GM21526 (cell line): ENCODE measurements at regions not wholly inside any gene's neighbourhood (a gene's known extent, or its start where the extent isn't known, plus 50 kb on each side); places are given as distances from the start of the nearest gene placed in this dataset.
"Not testable (repeated sequence)": the region's sequence is repeated elsewhere in the genome, so short reads cannot be mapped to it uniquely, and the experiment has no call there.

Experiments used
- ATAC-seq: cut with Tn5 transposase; IDR thresholded peaks from one replicate; pipeline ENCODE4 v1.9.1; 2021; ENCODE audit warnings: moderate library complexity; ENCODE audit not compliant: unreplicated experiment, low FRiP score

DNA sequence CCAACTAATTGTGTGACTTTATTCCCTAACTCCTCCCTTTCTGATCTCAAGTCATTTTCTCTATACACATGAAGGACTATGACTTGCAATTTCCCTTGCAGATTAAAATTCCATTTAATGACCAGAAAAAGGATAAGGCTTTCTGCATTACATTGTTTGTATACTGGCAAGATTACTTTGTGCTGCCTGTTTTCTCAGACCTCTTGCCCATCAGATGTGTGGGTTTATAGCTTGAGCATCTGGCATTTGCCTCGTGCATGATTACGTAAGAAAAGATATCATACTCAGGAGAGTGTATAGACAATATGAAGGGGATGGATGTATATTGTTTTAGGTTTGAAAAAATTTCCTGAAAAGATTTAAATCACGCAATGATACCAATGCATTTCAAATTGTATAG is 593.8 kb upstream of the SLIT2 start:
- no peak for ATAC-seq

DNA sequence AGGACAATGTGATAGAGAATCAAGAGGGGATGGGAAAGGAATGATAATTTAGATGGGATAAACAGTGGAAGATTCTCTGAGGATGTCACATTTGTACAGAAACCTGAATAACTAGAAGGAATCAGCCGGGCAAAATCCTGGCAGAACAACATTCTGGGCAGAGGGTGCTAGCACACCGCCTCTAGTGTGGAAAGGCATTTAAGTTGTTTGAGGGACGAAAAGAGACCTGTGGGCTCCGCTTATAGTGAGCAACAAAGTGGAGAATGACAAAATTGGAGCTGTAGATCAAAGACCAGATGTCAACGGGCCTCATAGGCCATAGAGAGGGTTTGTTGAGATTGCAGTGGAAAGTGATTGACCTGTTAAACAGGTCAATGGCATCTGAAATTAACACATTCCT is 596.0 kb upstream of the SLIT2 start:
- no peak for ATAC-seq

DNA sequence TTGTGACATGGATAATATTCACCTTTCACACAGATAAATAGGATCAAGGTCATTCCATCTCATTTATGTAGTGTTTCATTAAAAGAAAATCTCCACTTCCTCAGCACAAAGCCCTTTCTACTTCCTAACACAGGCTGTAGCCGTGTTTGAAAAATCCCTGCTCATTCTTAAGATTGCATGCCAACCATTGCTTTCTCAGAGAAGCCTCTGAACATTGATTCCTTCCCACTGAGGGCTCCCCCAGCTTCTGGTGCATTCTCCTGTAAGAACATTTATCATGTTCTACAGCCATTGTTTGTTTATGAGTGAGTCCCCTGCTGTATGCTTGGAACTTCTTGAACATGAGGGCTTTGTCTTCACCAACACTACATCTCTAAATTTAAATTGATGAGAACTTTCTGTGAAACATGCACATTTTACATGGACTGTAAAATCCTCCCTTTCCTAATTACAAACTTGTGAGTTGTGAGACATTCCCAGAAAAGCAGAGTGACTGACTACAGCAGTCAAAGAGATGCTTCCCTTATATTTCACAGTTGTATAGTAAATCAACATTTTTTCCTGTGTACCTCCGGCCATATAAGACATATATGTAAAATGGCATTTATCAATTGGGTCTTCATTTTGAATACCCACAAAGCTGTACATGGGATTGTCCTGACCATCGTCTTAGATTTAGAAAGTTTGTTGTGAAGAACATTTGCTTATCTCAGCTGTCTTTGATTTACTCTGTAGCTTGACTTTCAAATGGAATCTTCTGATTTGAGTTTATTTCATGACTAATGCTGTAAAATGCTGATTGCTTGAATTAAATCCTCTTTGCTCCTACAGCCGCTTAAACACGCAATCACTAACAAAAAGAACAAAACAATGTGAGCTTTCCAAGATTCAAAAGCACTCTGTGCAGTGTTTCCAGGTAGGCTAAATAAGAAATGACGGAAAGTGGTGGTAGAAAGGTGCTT is 600.5 kb upstream of the SLIT2 start:
- ATAC-seq, result no peak

DNA sequence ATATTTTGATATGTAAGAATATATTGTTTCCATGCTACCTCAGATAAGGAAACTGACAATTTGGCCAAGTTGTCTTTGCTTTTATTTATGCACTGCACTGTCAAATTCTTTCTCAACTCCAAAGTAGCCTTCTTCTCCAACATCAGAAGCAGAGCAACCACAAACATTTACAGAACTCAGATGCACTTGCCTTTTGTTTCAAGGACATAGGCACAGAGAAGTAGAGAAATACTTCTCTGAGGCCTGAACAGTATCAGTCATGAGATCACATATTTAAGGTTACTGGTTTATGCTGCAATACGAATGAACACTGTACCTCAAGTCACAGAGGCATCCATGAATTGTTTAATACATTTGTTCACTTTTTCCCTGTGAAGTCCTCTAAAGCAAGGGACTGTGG is 606.1 kb upstream of the SLIT2 start:
- no peak for ATAC-seq

DNA sequence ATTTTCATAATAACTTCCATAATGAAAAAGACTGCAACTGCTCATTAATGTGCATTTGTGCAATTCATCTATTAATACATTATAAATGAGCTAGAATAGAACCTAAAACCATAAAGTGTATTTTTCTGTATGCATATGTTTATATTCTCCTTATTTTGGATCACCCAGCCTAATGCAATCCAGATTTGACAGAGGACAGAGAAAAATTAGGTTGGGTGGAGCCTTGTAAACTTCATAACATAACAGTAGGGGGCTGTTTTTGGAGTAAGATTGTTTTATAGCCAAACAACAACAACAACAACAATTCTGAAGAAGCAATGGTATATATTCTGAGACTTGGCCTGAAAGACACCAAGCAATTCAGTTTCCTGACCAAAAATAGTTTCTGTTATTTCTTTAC is 615.3 kb upstream of the SLIT2 start:
- no peak for ATAC-seq

DNA sequence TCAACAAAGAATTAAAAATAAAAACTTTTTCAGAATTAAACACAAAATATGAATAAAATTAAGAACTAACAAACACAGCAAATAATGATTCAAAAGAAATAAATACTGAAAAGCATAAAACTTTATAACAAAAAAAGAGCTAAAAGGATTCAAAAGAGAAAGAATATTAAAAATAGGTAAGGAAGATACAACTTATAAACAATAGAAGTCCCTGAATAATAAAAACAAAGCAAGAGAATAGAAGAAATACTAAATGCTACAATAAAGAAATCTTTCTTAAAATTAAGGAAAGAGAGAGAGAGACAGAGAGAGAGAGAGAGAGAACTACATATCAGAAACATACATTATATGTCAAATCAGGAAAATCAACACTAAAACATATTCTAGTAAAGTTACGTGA is 619.9 kb upstream of the SLIT2 start:
- ATAC-seq, result no peak

DNA sequence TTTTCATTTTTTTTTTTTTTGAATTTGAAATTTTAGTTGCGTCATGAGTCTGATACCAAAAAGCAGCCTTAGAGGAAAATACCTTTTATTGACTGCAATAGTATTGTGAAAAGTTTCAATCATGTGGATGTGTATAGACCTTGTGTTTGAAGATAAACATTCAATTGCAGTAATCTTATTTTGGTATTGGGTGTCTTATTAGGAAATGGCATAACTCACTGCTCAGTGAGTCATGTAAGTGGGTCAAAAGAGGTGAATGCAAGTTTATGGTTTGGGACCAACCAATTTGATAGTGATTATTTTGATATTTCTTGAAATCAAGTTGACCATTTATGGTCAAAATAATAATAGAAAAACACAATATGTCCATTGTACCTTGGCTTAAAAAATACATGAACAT is 627.8 kb upstream of the SLIT2 start:
- no peak for ATAC-seq

DNA sequence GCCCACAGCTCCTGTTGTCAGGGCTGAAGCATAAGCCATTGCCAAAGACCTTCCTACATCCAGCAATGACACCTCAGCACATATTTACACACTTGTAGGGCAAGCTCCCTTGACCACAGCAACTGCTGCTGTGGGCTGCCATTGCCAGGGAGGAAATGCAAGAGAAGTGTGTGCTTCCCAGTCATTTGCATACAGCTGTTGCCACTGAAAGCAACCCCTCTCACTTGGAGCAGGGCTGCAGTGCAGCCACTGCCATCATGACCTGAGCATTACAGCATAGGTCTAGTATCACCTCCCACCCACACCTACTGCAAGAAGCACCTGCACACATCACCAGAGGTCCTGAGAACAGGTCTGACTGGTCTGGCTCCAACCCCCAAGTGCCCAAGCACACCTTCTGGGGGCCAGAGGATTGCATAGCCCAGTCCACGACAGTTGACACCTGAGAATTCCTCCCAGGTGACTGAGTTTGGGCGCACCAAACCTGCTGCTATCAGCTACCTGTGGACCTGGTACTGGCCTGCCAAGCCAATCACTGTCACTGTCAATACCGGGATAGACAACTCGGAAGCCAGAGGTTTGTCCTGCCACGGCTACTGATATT is 636.5 kb upstream of the SLIT2 start:
- no peak for ATAC-seq

DNA sequence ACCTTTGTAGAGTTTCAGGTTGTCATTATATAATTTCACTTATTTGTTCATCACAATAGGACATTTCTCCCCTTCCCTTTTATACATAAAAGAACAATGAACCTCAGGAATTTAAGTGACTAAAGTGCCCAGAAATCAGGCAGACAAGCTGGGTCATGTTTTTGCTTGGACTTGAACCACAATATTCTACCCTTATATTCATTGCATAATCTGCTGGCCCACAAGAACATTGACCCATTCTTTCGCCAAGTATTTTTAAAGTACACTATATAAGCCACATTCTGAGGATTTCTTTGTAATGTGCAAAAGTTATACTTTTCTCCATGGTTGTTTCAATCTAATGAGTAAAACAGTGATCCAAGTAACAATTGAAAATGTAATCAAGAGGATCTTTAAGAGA is 637.5 kb upstream of the SLIT2 start:
- no peak for ATAC-seq

DNA sequence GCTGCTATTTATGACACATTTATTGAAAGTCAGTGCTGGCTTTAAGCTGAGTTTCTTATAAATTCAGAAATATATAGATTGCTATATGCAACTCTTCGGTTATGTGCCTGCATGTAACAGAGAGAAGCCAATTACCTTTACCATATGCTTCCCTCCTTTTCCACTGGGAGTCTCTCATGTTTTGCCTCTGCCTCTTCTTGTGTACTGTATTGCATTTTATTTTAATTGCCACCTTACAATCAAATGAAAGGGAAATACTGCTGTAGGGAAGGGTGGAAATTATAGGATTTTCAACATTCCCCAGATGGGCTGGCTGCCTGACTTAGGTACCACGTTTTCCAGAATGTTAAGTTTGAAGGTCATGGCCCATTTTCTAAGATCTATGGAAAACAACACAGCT is 655.4 kb upstream of the SLIT2 start:
- no peak for ATAC-seq

DNA sequence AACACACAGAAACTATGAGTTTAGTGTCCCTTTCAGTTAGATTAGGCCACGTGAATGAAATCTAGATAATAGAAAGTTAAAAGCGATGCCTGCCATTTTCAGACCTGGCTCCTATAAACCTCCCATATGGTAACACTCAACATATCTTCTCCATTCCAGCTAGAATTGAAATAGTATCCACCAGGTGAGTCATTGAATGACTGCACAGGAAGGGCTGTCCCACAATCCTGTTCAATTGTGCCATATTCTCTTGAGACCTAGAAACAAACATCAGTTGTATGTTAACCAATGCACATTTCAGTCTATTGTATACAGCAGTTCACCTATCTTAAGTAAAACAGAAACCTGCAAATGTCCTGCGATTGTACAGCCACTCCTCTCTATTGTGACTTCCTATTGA is 659.3 kb upstream of the SLIT2 start:
- no peak for ATAC-seq

DNA sequence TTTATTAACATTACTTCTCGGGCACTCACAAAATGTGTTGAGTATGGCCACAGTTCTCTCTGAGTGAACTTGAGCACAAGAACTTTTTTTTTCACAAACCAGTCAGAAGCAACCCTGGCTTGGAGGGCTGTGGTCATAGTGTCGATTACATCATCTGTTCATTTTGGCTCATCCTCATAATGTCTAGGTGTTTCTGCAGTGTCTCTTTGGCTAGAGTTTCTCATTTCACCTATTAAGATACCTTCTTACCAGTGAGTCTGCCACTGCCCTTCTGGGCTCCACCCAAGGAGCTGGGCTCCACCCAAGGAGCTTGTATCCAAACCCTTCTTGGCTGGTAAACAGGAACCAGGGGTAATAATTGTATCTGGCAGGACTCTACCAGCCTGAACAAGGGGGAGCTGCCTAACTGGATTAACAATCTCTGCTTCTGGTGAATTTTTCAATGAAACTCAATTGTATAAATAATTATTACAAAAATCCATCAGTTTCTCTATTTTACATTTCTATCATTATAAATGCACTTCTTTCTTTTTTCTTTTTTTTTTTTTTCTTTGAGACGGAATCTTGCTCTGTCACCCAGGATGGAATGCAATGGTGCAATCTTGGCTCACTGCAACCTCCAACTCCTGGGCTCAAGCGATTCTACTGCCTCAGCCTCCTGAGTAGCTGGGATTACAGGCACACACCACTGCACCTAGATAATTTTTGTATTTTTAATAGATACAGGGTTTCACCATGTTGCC is 667.7 kb upstream of the SLIT2 start:
- ATAC-seq, result no peak

DNA sequence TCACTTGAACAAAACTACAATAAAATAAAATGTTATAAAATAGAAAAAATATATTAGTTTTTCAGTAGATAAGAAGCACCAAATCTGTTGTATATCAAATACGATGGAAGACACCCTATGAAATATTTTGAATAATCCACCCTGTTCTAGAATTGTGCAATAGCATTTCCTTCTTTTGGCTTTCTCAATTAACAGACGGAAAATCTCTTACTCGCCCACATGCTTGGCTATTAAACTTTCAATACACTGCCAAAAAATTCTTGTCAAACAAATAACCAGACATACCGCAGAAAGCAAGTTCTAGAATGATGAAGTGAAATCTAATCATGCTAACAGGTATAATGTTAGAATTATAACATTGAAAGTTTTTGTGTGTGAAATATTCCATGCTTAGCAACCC is 671.6 kb upstream of the SLIT2 start:
- no peak for ATAC-seq

DNA sequence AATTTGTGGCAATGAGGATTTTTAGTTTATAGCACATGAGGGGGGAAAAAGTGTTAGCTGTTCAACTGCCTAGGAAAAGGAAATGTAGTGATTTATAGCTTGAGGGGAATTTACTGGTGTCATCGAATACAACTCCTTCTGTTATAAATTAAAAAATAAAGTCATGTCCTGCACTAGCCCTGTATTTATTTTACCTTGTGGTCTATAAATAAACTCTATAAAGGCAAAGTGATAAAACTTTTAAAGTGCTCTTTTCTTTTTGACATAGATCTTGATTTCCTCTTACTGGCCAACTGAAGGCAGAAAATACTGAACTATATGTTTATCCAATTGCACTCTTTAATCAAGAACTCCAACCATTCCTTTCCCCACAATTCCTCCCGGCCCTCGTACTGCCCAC is 672.1 kb upstream of the SLIT2 start:
- no peak for ATAC-seq

DNA sequence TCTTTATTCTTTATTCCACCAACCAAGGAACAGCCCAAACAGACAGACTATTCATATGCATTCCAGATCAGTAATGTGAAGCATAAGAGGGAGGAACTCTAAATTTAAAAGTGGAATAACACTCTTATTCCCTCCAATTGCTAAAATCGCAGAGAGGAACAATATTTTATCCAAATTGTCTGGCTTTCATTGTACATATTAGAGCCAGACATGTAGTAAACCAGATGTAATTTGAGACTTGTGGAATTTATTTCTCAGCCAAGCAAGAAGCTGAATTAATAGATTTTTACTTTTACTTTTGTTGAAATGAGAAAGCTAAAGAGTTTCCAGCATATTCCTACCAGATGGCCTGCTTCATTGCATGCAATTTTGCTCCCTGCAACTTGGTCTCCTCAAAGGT is 674.6 kb upstream of the SLIT2 start:
- ATAC-seq, result no peak

DNA sequence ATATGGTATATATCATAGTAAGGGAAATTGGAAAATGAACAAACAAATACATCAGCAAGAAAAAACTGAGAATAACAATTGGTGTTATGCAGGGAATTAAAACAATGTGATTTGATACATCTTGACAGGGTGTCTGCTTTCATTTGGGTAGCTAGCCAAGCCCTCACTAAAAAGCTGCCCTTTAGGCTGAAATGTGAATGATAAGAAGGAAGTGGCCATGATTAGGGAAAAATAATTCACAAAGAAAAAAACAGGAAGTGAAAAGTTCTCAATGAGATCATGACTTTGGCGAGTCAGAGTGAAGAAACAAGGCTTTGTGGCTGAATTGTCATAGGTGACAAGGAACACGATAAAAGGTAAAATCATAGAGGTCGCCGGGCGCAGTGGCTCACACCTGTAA is 675.8 kb upstream of the SLIT2 start:
- ATAC-seq, result no peak

DNA sequence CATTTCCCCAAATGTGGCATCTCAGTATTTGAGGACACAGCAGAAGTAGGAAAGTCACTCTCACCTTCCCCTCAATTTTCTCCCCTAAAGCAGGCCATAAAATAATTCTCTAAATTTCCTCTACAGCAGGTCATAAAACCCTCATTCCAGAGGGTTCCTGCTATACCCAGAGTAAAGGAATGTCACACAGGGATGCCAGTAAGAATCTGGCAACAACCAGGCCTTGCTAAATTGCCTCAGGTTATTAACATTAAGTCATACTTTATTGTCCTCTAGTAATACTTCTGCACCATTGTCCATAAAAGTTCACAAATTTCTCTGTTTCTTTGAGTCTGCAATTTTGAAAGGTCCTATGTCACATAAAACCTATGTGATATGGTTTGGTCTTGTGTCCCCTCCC is 685.7 kb upstream of the SLIT2 start:
- no peak for ATAC-seq

DNA sequence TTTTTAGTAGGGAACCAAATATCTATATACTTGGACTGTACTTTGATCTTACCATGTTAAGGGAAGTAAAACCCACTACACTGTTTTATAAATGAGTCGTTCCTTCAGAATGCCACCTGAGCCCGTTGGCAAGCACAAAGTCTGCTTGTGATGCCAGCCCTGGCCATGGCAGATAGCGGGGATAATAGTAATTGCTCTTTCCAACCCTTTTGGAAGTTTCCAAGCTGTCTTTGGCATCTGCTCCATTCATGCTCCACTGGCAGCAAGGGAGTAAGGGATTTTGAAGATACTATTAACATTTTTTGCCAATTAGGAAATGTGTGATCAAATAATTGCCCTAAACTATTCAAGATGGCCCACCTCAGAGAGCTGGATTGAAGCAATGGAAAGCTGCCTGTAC is 689.2 kb upstream of the SLIT2 start:
- ATAC-seq, result no peak

DNA sequence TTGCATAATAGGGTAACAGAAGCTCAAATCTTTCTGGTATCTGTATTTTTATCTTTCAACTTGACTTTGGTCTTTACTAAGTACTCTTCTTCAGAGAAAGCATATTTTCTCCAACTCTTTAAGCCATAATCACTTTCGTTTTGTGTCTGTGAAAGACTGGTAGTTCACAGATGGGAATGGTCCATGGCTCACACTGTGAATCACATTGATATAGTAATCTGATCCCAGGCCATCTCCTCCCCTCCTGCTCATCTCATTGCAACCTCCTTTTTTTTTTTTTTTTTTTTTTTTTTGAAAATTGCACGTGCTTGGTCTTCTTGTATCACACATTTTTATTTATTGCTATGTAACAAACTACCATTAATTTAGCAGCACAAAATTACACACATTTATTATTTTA is 694.5 kb upstream of the SLIT2 start:
- ATAC-seq, result no peak

DNA sequence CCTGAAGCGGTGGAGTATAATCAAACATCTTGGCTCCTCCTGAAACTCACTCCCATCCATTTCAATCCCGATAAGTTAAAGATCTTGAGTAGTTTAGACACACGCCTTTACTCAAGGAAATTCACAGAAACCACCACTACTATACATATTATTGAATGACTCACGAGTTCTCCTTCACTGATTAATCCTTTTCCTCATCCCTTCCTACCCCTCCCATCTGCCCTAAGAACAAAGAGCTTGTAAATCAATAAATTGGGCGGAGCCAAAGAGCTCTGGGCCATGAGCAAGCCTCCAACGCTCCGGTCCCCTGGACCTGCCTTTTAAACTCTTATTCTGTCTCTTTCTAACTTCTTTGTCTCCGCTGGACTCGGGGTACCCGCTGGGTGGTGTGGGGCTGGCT is 695.4 kb upstream of the SLIT2 start:
- not testable (repeated sequence) for ATAC-seq

DNA sequence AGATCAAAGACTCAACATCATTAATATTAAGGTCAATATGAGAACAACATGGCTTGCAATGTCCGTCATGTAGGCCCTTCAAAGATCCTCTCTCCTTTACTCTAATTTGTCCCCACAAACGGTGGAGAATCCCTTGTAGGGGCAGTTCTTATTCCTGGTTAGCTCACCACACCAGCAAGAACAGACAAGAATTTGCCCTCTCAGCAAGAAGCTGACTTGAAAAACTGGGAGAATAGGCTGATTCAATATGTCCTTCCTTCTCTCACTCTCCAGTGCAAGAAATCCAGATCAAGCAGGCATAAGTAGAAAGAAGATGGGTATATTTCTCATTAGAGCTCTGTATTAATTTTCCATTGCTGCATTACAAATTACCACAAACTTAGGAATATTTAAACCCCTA is 704.2 kb upstream of the SLIT2 start:
- ATAC-seq, result no peak
